ENCODE measurements at regions not wholly inside any gene's neighbourhood (a gene's known extent, or its start where the extent isn't known, plus 50 kb on each side); places are given as distances from the start of the nearest gene placed in this dataset.

DNA sequence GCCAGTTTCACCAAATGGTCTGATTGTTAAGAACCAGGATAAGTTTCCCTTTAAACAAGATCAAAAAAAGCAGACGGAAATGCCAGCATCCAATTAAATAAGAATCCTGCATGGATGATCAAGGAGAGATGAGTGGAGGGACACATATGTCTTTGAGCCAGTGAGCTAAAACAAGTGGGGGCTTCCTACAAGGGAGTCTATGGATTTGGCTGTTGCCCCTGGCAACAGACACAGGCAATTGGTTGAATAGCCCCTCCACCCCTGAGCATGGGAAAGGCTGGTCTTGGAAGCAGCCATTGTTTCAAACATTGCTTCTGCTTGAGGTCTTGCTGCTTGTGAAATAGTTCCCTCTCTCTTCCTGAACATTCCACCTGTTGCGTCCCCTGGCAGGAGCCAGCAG is 374.7 kb upstream of the ERCC4 start:
- TF ChIP-seq, protein P1, sequence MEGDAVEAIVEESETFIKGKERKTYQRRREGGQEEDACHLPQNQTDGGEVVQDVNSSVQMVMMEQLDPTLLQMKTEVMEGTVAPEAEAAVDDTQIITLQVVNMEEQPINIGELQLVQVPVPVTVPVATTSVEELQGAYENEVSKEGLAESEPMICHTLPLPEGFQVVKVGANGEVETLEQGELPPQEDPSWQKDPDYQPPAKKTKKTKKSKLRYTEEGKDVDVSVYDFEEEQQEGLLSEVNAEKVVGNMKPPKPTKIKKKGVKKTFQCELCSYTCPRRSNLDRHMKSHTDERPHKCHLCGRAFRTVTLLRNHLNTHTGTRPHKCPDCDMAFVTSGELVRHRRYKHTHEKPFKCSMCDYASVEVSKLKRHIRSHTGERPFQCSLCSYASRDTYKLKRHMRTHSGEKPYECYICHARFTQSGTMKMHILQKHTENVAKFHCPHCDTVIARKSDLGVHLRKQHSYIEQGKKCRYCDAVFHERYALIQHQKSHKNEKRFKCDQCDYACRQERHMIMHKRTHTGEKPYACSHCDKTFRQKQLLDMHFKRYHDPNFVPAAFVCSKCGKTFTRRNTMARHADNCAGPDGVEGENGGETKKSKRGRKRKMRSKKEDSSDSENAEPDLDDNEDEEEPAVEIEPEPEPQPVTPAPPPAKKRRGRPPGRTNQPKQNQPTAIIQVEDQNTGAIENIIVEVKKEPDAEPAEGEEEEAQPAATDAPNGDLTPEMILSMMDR (conservative IDR thresholded peaks at IDR 0.05): no peak
- TF ChIP-seq ZFX (IDR thresholded peaks at IDR 0.05): no peak
